GM18502 (cell line): ENCODE measurements at regions not wholly inside any gene's neighbourhood (a gene's known extent, or its start where the extent isn't known, plus 50 kb on each side); places are given as distances from the start of the nearest gene placed in this dataset.

Source experiments
- ATAC-seq: cut with Tn5 transposase; IDR thresholded peaks from one replicate; pipeline ENCODE4 v1.9.1; 2021; ENCODE audit warnings: mild to moderate bottlenecking; ENCODE audit not compliant: unreplicated experiment, poor library complexity

- ATAC-seq = no peak
Measured at GRCh38 chr11:122459064-122459463, 196.5 kb upstream of the UBASH3B start.

- ATAC-seq = no peak
Measured at GRCh38 chr11:122453586-122453985, 201.9 kb upstream of the UBASH3B start.

GRCh38 chr11:122451911-122452310 lies 203.6 kb upstream of the UBASH3B start:
- no peak for ATAC-seq

DNA sequence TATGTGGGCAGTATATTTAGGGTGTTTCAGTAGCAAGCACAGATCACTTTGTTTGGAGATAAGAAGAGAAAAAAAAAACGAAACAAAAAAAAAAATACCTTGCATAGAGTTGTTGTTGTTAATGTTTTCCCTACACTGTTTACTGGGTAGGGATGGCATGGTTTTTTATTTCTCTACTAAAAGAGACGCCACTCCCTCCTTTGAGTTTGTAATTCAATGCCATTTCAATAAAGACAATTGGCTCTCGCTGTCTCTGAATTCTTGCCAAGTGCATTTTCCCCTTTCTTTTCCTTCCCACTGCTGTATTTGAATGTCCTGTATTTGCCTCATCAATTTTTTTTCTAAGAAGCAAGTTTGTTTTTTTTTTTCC lies 213.9 kb upstream of the UBASH3B start:
- ATAC-seq = no peak

- ATAC-seq = no peak
Measured at GRCh38 chr11:122440811-122441665, 214.5 kb upstream of the UBASH3B start.

GRCh38 chr11:122439866-122440810 lies 215.4 kb upstream of the UBASH3B start:
- ATAC-seq = no peak

DNA sequence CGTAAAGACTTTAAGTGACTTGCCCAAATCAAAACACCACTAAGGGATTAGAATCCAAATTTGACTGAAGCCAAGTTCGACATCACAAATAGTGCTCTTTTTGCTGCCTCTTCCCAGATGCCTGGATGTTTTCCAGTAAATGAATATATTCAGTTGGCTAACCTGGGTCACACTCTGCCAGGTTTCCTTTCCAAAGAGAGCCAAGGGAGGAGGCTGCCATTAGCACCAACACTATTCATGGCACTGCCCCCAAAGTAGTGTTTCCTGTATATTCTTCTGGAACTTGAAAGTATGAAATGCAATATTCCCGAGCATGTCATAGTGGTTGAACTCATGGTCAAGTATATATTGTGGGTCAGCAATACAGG lies 219.3 kb upstream of the UBASH3B start:
- no peak for ATAC-seq

DNA sequence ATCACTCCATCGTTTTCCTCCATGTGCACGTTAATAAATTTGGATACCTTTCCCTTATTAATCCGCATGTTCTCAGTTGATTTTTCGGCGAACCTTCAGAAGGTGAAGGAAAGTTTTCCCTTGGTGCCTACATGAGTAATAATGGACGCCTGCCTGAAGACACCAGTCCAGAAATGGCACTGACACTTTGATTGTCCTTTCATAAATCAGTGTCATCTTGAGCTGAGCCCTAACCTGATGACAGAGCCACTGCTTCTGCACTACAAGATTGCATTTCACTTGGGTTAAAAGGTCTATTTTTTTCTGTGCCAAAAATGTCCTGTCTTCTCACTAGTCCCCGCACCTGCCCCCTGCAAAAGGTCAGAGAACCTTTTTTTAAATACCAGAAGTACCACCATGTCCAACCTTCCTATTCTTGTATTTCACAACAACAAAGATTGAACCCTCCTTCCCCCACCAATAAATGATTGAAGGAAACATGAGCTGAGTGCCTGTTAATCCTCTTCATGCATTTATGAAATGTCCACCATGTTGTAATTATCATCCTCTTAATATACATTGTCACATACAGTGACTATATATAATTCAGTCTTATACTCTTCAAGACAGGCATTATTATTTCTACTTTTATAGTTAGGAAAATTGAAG lies 219.9 kb upstream of the UBASH3B start:
- ATAC-seq = no peak

GRCh38 chr11:122434786-122435185 lies 220.7 kb upstream of the UBASH3B start:
- ATAC-seq = no peak

DNA sequence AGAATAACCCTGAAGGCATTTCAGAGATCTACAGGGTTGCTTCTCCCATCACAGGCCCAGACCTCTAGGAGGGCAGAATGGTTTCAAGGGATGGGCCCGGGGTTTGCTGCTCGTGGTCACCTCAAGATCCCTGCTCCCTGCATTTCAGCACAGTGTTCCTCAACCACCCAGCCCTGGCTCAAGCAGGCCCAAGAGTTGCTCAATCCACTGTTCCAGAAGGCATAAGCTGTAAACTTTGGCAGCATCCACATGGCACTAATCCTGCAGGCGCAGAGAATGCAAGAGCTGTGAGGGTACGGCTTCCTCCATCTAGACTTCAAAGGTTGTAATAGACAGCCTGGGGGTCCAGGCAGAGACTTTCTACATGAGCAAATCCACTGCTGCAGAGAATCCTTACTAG lies 225.0 kb upstream of the UBASH3B start:
- no peak for ATAC-seq

- no peak for ATAC-seq
Measured at GRCh38 chr11:122426073-122426472, 229.4 kb upstream of the UBASH3B start.

DNA sequence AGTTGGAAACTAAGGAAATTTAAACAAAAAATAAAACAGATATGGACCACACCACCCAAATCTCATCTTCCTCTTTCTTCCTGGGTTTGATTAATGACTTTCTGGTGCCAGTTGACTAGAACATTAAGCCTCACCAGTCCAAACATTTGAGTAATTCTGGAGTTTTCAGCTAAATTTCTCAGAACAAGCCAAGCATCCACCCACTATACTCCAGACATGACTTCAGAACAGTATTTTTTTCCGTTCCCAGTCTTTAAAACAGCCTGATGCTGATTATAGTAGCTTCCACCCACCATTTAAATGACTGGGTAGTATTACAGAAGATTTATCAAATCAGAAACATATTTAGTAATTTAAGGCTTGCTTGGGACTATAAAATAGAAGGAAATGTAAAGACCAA lies 230.9 kb upstream of the UBASH3B start:
- no peak for ATAC-seq

DNA sequence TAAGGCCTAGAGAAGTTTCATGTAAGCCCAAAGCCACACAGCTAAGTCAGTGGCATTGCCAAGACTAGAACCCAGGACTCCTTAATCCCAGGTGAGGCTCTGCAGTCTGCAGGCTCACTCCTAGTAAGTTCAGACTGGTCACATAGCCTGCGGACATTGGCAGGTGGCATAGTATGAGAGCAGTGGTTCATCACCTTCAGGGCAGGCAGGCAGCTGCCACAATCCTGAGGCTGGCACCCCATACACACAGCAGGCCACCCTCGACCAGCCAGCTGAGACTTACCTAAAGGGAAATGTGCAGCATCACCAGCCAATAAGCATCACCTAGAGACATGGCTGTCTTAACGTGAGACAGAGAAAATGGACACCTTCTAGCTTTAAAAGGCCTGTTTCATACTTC lies 231.6 kb upstream of the UBASH3B start:
- ATAC-seq = no peak

- no peak for ATAC-seq
Measured at GRCh38 chr11:122423273-122423672, 232.2 kb upstream of the UBASH3B start.

- no peak for ATAC-seq
Measured at GRCh38 chr11:122422682-122423081, 232.8 kb upstream of the UBASH3B start.

DNA sequence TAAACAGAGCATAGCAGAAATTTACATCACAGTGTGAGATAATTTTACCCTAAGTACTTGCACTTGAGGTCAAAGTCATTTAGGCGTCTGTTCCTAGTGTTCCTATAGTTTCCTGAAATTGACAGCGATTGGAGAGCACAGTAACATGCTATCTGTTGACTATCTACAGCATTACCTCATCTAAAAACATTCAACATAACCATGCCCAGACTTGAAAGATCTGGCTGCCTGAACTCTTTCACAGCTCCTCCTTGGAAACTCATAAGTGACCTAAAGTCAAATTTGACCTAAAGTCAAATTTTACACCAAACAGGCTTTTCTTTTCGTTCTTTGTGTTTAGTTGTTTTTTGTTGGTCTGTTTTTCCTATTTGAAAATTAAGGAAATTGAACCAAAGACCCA lies 233.8 kb upstream of the UBASH3B start:
- ATAC-seq = no peak

DNA sequence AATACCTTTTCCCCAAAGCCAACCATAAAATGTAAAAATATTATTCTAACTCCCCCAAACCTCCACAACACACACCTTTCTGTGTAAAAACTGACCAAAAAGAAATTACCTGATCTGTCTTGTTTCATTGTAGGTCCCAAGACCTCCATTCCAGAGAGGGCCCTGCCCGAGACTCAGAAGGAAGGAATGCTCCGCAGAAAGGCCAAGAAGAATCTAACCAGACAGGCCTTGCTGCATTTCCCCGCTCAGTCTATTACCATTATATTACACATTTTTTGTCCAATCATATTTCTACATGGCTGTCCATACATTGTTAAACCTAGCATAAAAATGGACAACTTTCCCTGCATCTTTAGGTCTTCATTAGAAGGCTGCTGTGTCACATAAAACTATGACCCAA lies 237.5 kb upstream of the UBASH3B start:
- ATAC-seq = no peak

GRCh38 chr11:122414406-122415018 lies 241.0 kb upstream of the UBASH3B start:
- no peak for ATAC-seq

- no peak for ATAC-seq
Measured at GRCh38 chr11:122413677-122414076, 241.8 kb upstream of the UBASH3B start.

DNA sequence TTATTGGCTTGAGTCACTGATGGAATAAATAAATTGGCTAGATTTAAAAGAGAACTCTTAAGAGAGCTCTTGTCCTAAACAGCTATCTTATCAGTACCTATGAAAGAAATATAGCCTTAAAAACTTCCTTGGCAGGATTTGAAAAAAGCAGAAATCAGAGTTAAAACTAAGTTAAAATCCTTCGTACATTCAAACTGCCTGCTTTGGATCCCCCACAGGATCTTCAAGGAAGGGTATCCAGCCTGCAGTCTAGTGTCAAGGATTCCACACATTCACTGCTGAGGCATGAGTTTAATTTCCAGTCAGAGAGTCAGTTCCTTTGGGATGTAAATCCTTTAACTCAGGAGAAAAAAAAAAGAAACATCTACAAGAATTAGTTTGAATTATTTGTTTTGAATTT lies 242.9 kb upstream of the UBASH3B start:
- ATAC-seq = no peak

DNA sequence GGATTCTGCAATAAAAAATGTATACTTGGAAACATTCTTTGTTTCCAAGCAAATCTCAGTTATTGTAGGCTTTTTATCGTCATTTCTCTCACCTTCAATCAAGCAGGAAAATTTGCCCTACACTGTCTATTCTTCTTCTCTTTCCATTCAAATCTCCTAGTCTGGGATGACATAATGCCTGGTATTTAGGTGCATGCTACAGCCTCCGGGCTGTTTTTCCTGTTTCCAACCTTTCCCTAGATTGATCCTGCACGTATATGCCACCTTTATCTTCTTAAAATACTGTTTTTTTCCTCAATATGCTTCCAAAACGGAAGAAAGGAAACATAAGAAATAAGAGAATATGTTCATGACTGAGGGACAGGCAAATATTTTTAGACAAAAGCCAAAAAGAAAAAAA lies 249.1 kb upstream of the UBASH3B start:
- no peak for ATAC-seq
